Memory B cell (primary cell): ENCODE measurements at regions not wholly inside any gene's neighbourhood (a gene's known extent, or its start where the extent isn't known, plus 50 kb on each side); places are given as distances from the start of the nearest gene placed in this dataset.

ENCODE experiments used
- ATAC-seq: fragments of 150-1000 bp; cut with Tn5 transposase; 2 replicates; pipeline ENCODE4 v1.10.0; 2021; ENCODE audit warnings: low read depth, mild to moderate bottlenecking, moderate library complexity
- DNase-seq, 2 donors: peaks; one replicate each; pipeline ENCODE4 v3.0.0; 2022; ENCODE audit warnings: low spot score in 2 of 2
- H3K27ac Mint-ChIP-seq: one replicate; pipeline ENCODE4 v1.8.0; 2022; ENCODE audit warnings: mild to moderate bottlenecking, moderate library complexity, mixed read lengths
- H3K27me3 Mint-ChIP-seq: one replicate; pipeline ENCODE4 v1.8.0; 2022; ENCODE audit warnings: mixed read lengths
- H3K36me3 Mint-ChIP-seq: one replicate; pipeline ENCODE4 v1.8.0; 2022; ENCODE audit warnings: mild to moderate bottlenecking, mixed read lengths
- H3K4me1 Mint-ChIP-seq: one replicate; pipeline ENCODE4 v1.8.0; 2022; ENCODE audit warnings: mixed read lengths
- H3K4me3 Mint-ChIP-seq: one replicate; pipeline ENCODE4 v1.8.0; 2022; ENCODE audit warnings: mild to moderate bottlenecking, moderate library complexity, mixed read lengths
- H3K9me3 Mint-ChIP-seq: one replicate; pipeline ENCODE4 v1.8.0; 2022; ENCODE audit warnings: mixed read lengths

DNA sequence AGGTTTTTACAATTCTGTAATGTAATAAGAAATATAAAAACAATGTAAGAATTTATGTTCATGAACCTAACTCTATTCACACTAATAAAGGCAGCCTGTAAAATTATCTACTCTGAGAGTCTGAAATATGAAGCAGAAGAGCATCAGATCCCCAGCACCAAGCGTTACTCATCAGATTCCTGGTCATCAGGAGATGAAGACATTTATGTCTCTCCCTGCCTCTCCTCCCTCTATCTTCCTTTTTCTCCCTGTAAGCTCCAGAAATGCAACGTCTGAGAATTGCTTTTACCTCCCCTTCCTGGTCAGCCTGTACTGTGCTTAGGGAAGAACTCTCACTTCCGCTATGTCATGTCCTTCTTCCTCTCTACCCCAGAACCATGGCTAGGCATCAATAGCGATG lies 114.4 kb upstream of the SLIT3 start:
- DNase-seq (no peak), ATAC-seq (no peak)
- H3K27me3 Mint-ChIP-seq: peaks cover 8% of the 10 kb centered on the region
- H3K27ac Mint-ChIP-seq: no peak overlapping the region
- H3K9me3 Mint-ChIP-seq: no peaks in the 10 kb centered on the region
- H3K4me1 Mint-ChIP-seq: peaks cover 6% of the 10 kb centered on the region
- H3K36me3 Mint-ChIP-seq: no peaks in the 10 kb centered on the region
- H3K4me3 Mint-ChIP-seq: no peak overlapping the region

DNA sequence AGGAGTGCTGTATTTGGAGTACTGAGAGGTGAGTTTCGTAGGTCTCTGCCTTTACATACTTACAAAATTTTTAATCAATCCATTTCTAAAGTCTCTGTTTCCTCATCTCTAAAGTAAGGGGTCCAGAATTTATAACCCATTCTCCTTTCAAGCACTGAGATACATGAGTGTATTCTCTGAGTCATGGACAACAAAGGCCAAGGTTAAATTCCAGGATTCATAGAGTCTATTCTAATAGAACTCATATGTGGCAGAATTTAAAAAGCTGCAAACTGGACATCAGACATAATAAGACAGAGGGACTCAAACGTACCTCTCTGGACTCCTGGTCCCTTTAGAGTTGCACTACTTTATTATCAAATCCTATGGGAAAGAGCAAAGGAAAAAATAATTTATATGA lies 112.5 kb upstream of the SLIT3 start:
- peaks cover 6% of the 10 kb centered on the region for H3K4me1 Mint-ChIP-seq

DNA sequence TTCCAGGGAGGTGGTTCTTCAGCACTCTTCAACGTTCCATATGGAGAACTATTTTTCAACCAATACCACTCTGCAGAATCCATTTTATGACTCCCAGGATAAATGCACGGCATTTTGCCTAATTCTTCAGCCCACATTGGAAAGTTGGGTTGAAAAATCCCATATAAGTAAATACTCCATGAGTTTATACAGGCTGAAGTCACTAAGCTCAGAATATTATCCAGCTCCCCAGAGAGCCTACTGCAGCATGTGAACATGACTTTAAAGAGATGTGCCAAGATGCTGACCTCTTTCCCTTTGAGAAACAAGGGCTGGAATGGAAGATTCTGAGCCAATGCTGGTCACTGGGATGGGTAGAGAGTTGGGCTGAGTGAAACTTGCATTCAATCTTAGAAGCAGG lies 111.9 kb upstream of the SLIT3 start:
- Mint-ChIP-seq H3K27ac (no peak overlapping the region), H3K27me3 (peaks cover 2% of the 10 kb centered on the region), H3K36me3 (no peaks in the 10 kb centered on the region), H3K4me1 (peaks cover 6% of the 10 kb centered on the region), H3K4me3 (no peak overlapping the region), H3K9me3 (no peaks in the 10 kb centered on the region)
- ATAC-seq: no peak
- DNase-seq: no peak

More for the DNA sequence above, 112.5 kb upstream of the SLIT3 start:
- H3K27ac Mint-ChIP-seq: no peak overlapping the region
- no peak overlapping the region for H3K4me3 Mint-ChIP-seq
- ATAC-seq: no peak
- H3K36me3 Mint-ChIP-seq: no peaks in the 10 kb centered on the region
- DNase-seq: no peak
- peaks cover 2% of the 10 kb centered on the region for H3K27me3 Mint-ChIP-seq
- no peaks in the 10 kb centered on the region for H3K9me3 Mint-ChIP-seq

DNA sequence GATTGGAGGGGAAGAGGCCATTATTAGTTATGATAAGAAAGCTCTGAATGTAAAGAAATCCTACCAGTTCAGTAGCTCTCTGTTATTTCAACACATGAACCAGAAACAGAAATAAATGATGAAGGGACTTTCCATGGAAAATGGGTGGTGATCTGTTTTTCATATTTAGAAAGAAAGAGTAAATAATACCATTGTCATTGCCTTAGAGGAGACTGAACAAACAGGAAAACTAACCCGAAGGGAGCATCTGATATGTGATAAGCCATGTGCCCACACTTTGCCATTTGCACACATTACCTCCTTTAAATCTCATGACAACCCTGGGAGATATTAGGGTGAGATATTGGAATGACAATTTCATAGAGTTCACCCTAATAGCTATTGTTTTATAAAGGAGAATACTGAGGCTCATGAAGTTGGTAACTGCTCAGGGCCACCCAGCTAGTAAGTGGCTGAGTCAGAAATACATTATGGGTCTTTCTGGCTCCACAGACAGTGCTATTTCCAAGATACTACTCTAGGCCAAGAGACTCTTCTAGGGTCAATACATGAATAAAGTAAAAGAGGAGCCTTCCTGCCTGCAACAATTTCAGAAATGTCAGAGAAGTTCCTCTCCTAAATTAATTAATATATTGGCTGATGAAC lies 111.0 kb upstream of the SLIT3 start:
- Mint-ChIP-seq H3K4me1 (peaks cover 6% of the 10 kb centered on the region), H3K4me3 (no peak overlapping the region), H3K9me3 (no peaks in the 10 kb centered on the region), H3K36me3 (no peaks in the 10 kb centered on the region), H3K27me3 (peaks cover 2% of the 10 kb centered on the region), H3K27ac (no peak overlapping the region)
- DNase-seq: no peak
- ATAC-seq: no peak

DNA sequence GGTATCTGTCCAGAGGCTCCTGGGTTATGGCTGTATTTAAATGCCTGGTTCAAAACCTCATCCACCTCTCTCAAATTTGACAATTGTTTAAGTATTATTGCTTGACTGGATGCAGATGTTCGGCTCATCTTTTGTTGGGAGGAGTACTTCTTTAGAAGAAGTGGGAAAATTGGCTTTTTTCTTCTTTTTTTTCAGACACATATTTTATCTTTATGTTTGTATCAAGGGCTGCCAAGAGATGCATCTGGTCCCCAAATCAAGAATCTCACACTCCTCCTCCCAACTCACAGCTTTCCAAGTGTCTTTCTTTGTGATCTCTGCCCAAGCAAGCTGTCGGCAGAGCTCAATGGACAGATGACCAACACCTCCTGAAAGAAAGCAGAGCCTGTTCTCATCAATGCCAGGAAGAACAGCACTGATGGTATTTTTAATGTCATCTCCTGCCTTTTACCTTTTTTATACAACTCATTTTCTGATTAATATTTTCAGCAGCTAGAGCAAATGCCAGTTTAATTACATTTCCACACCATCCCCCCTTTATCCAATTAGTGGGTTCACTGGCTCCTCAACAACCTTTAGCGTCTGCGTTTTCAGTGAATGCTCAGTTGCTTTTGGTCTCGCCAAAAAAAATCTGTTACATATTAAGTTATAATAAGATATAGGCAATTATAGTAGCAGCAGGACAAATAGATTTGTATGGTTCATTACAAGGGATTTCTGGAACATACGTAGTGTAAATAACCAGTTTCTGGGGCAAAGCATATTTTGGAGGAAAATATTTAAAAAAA lies 110.3 kb upstream of the SLIT3 start:
- Mint-ChIP-seq H3K27ac (no peak overlapping the region), H3K27me3 (peaks cover 2% of the 10 kb centered on the region), H3K9me3 (no peaks in the 10 kb centered on the region), H3K4me3 (no peak overlapping the region), H3K4me1 (no peaks in the 10 kb centered on the region), H3K36me3 (no peaks in the 10 kb centered on the region)
- no peak for DNase-seq
- ATAC-seq: no peak

DNA sequence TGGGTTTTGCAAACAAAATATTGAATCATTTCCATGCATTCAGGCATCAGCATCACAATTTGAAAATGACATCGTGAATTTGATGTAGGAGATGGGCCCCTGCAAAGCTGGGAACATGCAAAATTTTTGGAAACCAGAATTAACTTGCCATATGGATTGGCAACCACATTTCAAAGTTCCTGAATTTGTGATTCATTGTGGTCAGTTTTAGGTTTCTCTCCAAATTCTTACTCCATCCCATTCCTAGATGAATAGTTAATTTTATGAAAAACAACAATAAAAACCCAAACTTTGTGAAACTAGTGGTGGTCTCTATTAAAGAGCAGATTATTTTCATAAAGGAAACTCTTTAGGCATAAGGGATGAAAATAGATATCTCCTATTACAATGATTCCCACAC lies 107.8 kb upstream of the SLIT3 start:
- Mint-ChIP-seq H3K27me3 (peaks cover 5% of the 10 kb centered on the region), H3K27ac (no peak overlapping the region), H3K4me3 (no peak overlapping the region), H3K9me3 (no peaks in the 10 kb centered on the region), H3K36me3 (no peaks in the 10 kb centered on the region), H3K4me1 (no peaks in the 10 kb centered on the region)
- ATAC-seq (no peak), DNase-seq (no peak)

DNA sequence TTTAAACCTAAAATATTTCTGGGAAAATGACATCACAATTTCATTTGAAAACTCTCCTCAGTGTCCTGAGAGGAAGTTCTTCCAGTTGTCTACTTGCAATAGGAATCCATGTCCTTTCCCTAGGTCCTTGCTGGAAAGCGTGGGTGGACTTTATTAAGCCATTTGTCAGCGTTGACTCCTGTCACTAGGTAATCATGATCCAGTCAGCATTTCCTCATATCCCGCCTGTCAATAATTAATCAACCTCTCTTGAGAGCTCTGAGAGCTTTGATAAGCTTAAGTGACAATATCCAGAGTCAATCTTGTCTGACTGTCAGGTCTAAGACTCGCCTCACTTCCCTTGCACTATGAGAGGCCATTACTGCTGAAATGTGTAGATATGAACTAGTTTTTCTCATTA lies 107.2 kb upstream of the SLIT3 start:
- no peaks in the 10 kb centered on the region for H3K9me3 Mint-ChIP-seq
- H3K4me3 Mint-ChIP-seq: no peak overlapping the region
- no peaks in the 10 kb centered on the region for H3K36me3 Mint-ChIP-seq
- no peaks in the 10 kb centered on the region for H3K4me1 Mint-ChIP-seq
- ATAC-seq: no peak
- no peak for DNase-seq
- H3K27me3 Mint-ChIP-seq: peaks cover 6% of the 10 kb centered on the region
- H3K27ac Mint-ChIP-seq: no peak overlapping the region

DNA sequence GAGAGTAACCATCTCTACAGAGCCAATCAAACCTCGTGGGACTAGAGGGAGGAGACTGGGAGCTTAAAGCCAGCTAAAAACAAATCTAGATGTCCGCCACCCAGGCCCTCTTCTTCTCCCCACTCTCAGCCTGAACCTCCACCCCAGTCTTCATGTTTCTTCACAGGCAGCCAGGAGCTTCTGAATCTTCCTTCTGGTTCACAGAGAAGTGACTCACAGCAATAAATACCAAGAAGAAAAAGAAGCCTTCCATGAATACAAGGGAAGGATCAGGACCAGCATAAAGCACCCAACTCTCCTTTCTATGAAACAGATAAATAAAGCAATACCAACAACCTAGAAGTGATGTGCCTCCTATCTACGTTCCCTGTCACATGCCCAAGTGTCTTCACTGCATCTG lies 103.3 kb upstream of the SLIT3 start:
- ATAC-seq (no peak), DNase-seq (no peak)
- H3K4me1 Mint-ChIP-seq: no peaks in the 10 kb centered on the region
- H3K27ac Mint-ChIP-seq: no peak overlapping the region
- H3K9me3 Mint-ChIP-seq: peaks cover 1% of the 10 kb centered on the region
- no peak overlapping the region for H3K4me3 Mint-ChIP-seq
- H3K27me3 Mint-ChIP-seq: peaks cover 6% of the 10 kb centered on the region
- no peaks in the 10 kb centered on the region for H3K36me3 Mint-ChIP-seq

DNA sequence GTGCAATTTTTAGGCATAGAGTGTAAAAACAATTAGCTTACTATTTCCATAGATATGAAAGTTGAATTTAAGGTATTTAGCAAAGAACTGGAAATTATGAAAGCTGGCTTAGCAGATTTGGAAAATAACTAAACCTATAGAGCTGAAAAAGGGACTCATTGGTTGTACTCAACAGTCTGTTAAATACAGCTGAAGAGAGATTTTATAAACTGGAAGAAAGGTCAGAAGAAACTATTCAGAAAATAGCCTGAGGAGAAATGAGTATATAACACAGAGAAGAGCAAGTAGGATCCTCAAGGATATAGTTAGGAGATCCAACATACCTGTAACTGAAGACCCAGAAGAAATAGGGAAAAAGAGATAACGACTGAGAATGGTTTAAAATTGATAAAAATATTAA lies 97.6 kb upstream of the SLIT3 start:
- Mint-ChIP-seq H3K4me1 (no peaks in the 10 kb centered on the region), H3K27ac (no peak overlapping the region), H3K4me3 (no peak overlapping the region), H3K27me3 (peaks cover 2% of the 10 kb centered on the region), H3K9me3 (peaks cover 4% of the 10 kb centered on the region), H3K36me3 (no peaks in the 10 kb centered on the region)
- no peak for ATAC-seq
- no peak for DNase-seq

DNA sequence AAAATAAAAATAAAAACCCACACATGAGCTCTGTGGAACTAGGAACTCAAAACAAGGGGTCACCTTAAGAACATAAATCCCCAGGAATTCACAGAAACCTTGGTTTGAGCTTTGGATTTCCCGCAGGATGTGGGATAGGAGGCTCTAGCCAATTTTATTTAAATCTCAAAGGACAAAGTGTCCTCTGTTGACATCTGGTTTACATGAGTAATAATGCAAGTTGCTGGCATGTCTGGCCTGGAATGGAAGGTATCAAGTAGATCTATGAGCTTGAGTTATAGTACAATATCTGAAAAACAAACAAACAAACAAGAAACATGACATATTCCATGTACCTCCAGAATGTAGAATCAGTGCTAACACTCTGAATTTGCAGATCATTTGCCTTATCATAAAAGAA lies 94.2 kb upstream of the SLIT3 start:
- H3K9me3 Mint-ChIP-seq: peaks cover 2% of the 10 kb centered on the region
- ATAC-seq (no peak), DNase-seq (no peak)
- no peaks in the 10 kb centered on the region for H3K36me3 Mint-ChIP-seq
- H3K27me3 Mint-ChIP-seq: peaks cover 3% of the 10 kb centered on the region
- H3K4me1 Mint-ChIP-seq: no peaks in the 10 kb centered on the region
- H3K27ac Mint-ChIP-seq: no peak overlapping the region
- H3K4me3 Mint-ChIP-seq: no peak overlapping the region

DNA sequence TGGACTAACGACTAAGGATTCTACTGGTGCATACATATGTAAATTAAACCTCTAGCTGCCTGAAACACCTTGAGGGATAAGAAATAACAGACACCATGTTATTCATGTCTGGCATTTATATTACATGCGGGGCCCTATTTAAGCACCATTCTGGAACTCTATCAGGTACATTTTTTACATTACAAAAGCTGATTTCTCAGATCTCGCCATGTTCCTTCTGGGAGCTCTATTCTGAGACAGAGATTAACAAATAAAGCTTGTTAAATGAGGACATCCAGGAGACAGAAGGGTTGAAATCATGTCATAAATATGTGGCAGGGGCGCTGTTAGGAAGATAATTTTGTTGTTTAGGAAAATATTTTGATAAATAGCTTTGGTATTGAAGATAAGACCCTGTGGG lies 93.4 kb upstream of the SLIT3 start:
- Mint-ChIP-seq H3K4me1 (no peaks in the 10 kb centered on the region), H3K9me3 (peaks cover 2% of the 10 kb centered on the region), H3K27me3 (peaks cover 3% of the 10 kb centered on the region), H3K4me3 (no peak overlapping the region), H3K27ac (no peak overlapping the region), H3K36me3 (no peaks in the 10 kb centered on the region)
- ATAC-seq (no peak), DNase-seq (no peak)

DNA sequence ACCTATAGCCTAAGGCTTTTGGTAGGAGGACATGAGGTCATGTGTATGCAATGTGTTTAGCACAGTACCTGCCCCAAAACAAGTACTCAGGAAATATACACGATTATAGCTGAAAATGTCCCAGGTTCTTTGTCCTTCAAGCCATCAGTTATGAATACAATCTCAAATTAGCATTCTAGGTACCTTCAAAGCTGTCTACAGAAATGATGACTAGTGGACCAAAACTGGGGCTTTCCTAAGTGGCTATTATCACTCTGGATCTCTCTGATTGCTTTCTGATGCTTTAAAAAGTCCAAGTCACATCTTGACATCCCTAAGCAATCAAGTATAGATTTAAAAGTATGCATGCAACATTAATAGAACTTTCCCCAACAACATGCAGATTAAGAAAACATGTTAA lies 93.0 kb upstream of the SLIT3 start:
- no peak for ATAC-seq
- Mint-ChIP-seq H3K36me3 (no peaks in the 10 kb centered on the region), H3K27ac (no peak overlapping the region), H3K4me3 (no peak overlapping the region), H3K9me3 (peaks cover 2% of the 10 kb centered on the region), H3K27me3 (peaks cover 4% of the 10 kb centered on the region), H3K4me1 (no peaks in the 10 kb centered on the region)
- no peak for DNase-seq

DNA sequence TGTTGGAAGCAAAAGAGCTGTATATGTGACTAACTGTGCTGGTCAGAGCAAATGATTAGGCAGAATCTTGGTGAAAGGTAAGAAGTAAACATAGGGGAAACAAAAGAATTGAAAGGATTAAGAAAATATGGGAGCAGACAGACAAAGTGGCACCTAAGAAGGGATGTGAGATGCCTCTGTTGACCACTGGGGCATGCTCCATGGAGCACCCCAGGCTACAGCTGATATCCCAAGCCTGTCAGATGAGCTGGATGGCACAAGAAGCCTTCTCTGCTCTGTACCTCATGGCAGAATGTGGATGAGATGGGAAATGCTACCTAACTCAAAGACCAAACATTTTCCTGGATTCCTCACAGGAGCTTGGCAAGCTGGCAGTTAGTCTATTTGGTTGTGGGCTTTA lies 89.3 kb upstream of the SLIT3 start:
- Mint-ChIP-seq H3K4me1 (no peaks in the 10 kb centered on the region), H3K9me3 (no peaks in the 10 kb centered on the region), H3K36me3 (no peaks in the 10 kb centered on the region), H3K27me3 (peaks cover 4% of the 10 kb centered on the region), H3K4me3 (no peak overlapping the region), H3K27ac (no peak overlapping the region)
- ATAC-seq: no peak
- DNase-seq: no peak

DNA sequence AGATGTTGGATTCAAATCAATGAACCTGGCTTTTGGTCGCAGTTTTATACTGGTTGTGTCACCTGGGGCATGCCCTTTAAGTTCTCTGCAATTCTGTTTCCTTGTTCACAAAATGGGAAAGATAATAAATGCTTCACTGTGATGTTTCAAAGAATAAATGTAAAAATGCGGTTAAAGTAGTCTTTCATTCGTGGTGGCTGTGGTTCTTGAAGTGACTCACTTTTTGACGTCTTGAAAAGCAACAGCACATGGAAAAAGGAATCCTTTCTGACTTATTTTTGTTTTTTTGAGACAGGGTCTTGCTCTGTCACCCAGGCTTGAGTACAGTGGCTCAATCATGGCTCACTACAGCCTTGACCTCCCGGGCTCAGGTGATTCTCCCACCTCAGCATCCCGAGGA lies 88.4 kb upstream of the SLIT3 start:
- H3K4me3 Mint-ChIP-seq: no peak overlapping the region
- H3K27ac Mint-ChIP-seq: no peak overlapping the region
- no peaks in the 10 kb centered on the region for H3K4me1 Mint-ChIP-seq
- no peak for ATAC-seq
- peaks cover 3% of the 10 kb centered on the region for H3K27me3 Mint-ChIP-seq
- no peaks in the 10 kb centered on the region for H3K36me3 Mint-ChIP-seq
- no peaks in the 10 kb centered on the region for H3K9me3 Mint-ChIP-seq
- no peak for DNase-seq

DNA sequence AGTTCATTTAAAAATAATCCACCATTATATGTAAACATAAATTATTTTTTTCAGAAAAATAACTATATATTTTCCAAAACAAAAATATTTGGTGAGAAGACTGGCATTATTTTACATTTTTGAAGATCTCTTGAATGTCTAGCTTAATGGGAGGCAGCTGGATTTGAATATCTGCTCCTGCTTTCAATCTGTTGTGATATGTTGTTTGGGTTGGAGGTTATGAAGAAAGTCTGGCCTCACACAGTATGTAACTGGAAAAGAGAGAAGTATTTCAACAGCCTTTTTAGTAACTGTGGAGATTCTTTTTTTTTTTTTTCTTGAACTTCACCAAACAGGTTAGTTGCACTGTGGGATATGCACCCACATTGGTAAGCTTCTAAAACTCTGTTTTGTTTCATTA lies 84.7 kb upstream of the SLIT3 start:
- no peaks in the 10 kb centered on the region for H3K4me1 Mint-ChIP-seq
- ATAC-seq (no peak), DNase-seq (no peak)
- H3K4me3 Mint-ChIP-seq: no peak overlapping the region
- no peak overlapping the region for H3K27ac Mint-ChIP-seq
- peaks cover 3% of the 10 kb centered on the region for H3K9me3 Mint-ChIP-seq
- H3K27me3 Mint-ChIP-seq: peaks cover 4% of the 10 kb centered on the region
- no peaks in the 10 kb centered on the region for H3K36me3 Mint-ChIP-seq
